Body of pancreas (tissue), 4 donors: ENCODE measurements at regions not wholly inside any gene's neighbourhood (a gene's known extent, or its start where the extent isn't known, plus 50 kb on each side); places are given as distances from the start of the nearest gene placed in this dataset.

ENCODE experiments used
- POLR2A ChIP-seq, 3 donors: fragments of 450-650 bp; IDR thresholded peaks; one replicate each; pipeline ENCODE4 v1.6.1; 2016; ENCODE audit warnings: antibody characterized with exemption in 3 of 3, mild to moderate bottlenecking in 2 of 3
- TF ChIP-seq, protein P1 (sequence below), 7 experiments: fragments of 450-650 bp in 4 of 7; fragments of 200-600 bp in 3 of 7; sonication (generic) in 3 of 7; IDR thresholded peaks; one replicate each; pipeline ENCODE4 v1.5.1; 2016 to 2019; ENCODE audit warnings: antibody characterized with exemption in 7 of 7

DNA sequence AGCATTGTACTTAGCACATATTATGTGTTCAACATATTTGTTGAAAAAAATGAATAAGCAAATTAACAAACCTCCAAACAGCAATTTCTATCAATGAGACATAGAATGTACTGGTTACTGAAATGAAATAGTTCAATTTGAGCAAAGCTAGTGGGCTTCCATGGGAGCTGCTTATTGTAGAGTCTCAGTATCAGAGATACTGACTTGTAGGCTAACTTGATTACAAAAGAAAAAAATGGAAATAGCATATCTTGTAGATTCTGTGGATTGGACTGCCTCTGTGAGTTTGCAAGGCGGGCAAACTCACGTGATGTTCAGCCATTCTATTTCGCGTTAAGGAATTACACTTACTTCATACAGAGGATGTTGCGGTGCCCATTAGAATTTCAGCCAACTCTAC lies 222.1 kb upstream of the JADE1 start:
- TF ChIP-seq, protein P1, sequence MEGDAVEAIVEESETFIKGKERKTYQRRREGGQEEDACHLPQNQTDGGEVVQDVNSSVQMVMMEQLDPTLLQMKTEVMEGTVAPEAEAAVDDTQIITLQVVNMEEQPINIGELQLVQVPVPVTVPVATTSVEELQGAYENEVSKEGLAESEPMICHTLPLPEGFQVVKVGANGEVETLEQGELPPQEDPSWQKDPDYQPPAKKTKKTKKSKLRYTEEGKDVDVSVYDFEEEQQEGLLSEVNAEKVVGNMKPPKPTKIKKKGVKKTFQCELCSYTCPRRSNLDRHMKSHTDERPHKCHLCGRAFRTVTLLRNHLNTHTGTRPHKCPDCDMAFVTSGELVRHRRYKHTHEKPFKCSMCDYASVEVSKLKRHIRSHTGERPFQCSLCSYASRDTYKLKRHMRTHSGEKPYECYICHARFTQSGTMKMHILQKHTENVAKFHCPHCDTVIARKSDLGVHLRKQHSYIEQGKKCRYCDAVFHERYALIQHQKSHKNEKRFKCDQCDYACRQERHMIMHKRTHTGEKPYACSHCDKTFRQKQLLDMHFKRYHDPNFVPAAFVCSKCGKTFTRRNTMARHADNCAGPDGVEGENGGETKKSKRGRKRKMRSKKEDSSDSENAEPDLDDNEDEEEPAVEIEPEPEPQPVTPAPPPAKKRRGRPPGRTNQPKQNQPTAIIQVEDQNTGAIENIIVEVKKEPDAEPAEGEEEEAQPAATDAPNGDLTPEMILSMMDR (IDR thresholded peaks at IDR 0.05) = no peak
- no peak for TF ChIP-seq POLR2A (IDR thresholded peaks at IDR 0.05)
